ENCODE measurements at regions not wholly inside any gene's neighbourhood (a gene's known extent, or its start where the extent isn't known, plus 50 kb on each side); places are given as distances from the start of the nearest gene placed in this dataset.

GRCh38 chr2:128580988-128581848, 262.6 kb upstream of the HS6ST1 start:
- TF ChIP-seq JUND (IDR thresholded peaks at IDR 0.05) (no peak), CTCF (IDR thresholded peaks at IDR 0.05; ENCODE audit: low read depth, low read length, missing input control) (no peak), REST (IDR thresholded peaks at IDR 0.05) (no peak), RAD21 (IDR thresholded peaks at IDR 0.05) (no peak), EGR1 (IDR thresholded peaks at IDR 0.05; ENCODE audit: low read depth in 2 of 2) (no peak)

All from liver (tissue), 3 donors.